ENCODE measurements at regions not wholly inside any gene's neighbourhood (a gene's known extent, or its start where the extent isn't known, plus 50 kb on each side); places are given as distances from the start of the nearest gene placed in this dataset.

DNA sequence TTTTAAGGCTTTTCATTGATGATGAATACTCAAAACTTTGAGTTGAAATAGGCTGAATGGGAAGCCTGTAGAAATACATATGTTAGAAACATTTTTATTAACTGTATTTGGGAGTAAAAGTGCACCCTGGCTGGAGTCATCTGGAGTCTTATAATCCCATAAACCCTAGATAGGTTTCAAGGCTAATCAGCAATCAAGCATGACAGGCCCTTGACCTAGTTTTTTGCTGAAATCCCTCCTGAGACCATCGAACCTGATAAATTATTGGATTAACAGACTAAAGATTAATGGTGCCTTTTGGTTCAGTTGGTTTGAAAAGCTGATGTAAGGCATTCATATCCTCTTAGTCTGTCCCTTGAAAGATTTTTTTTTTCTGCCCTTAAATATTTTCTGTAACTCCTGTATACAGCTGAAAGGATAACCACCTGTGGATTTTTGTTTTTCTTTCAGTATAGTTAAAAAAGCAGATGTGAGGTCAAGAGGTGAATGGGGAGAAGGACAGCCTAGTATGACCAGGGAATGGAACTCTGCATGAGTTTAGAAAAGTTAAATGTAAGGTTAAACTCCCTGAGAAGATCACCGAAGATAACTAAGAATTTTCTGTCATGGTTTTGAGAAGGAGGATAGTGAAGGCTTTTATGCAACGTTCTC, 69.4 kb upstream of the STXBP5L start:
- no peaks in the 10 kb centered on the region for H3K79me1 ChIP-seq (ENCODE audit: low read depth in 1 of 2, low read length in 2 of 2)
- no peak overlapping the region for H3K14ac ChIP-seq (replicated peaks; ENCODE audit: low read depth, low read length)
- dilution Hi-C loops (cut with HindIII; ENCODE audit: low sequenced_read_pairs, unreplicated experiment) (no loop called here), intact Hi-C loops (cut with micrococcal nuclease) (no loop called here), in situ Hi-C loops (cut with MboI; ENCODE audit: low sequenced_read_pairs) (no loop called here)
- H4K91ac ChIP-seq (ENCODE audit: insufficient read depth, low read depth, low read length) = no peak overlapping the region
- H2BK120ac ChIP-seq (ENCODE audit: low read depth, low read length) = no peak overlapping the region
- H3K27ac ChIP-seq (ENCODE audit: insufficient read depth, low read length) = no peak overlapping the region
- ChIA-PET POLR2A (ENCODE audit: unreplicated experiment) (no interaction called here), CTCF (no interaction called here)
- H3K9ac ChIP-seq (ENCODE audit: low read depth, low read length) = no peak overlapping the region
- H3K9me1 ChIP-seq (ENCODE audit: insufficient read depth, low read length) = no peaks in the 10 kb centered on the region
- H4K8ac ChIP-seq (ENCODE audit: low read depth in 2 of 2, low read length in 2 of 2) = no peak overlapping the region
- H4K5ac ChIP-seq (ENCODE audit: low read depth, low read length) = no peak overlapping the region
- H2AFZ ChIP-seq (replicated peaks; ENCODE audit: low read length, poor library complexity) = no peak overlapping the region
- no peak overlapping the region for H2BK20ac ChIP-seq (ENCODE audit: low read depth, low read length)
- H3K4me3 ChIP-seq (ENCODE audit: insufficient read depth, low read depth, low read length) = no peak overlapping the region
- TF ChIP-seq, protein P1, sequence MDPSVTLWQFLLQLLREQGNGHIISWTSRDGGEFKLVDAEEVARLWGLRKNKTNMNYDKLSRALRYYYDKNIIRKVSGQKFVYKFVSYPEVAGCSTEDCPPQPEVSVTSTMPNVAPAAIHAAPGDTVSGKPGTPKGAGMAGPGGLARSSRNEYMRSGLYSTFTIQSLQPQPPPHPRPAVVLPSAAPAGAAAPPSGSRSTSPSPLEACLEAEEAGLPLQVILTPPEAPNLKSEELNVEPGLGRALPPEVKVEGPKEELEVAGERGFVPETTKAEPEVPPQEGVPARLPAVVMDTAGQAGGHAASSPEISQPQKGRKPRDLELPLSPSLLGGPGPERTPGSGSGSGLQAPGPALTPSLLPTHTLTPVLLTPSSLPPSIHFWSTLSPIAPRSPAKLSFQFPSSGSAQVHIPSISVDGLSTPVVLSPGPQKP (IDR thresholded peaks at IDR 0.05; ENCODE audit: borderline replicate concordance, low read depth, low read length) = no peak
- TF ChIP-seq, protein P2, sequence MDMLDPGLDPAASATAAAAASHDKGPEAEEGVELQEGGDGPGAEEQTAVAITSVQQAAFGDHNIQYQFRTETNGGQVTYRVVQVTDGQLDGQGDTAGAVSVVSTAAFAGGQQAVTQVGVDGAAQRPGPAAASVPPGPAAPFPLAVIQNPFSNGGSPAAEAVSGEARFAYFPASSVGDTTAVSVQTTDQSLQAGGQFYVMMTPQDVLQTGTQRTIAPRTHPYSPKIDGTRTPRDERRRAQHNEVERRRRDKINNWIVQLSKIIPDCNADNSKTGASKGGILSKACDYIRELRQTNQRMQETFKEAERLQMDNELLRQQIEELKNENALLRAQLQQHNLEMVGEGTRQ (IDR thresholded peaks at IDR 0.05; ENCODE audit: low read depth, low read length) = no peak
- no peak for TF ChIP-seq CHD1 (IDR thresholded peaks at IDR 0.05; ENCODE audit: low read depth, low read length)
- no peak for TF ChIP-seq MAFK (IDR thresholded peaks at IDR 0.05; ENCODE audit: low read depth, low read length)
- TF ChIP-seq RFX5 (IDR thresholded peaks at IDR 0.05; ENCODE audit: low read depth, low read length) = no peak
- TF ChIP-seq NFE2L2 (IDR thresholded peaks at IDR 0.05; ENCODE audit: low read depth, low read length) = no peak
- TF ChIP-seq, protein P3, sequence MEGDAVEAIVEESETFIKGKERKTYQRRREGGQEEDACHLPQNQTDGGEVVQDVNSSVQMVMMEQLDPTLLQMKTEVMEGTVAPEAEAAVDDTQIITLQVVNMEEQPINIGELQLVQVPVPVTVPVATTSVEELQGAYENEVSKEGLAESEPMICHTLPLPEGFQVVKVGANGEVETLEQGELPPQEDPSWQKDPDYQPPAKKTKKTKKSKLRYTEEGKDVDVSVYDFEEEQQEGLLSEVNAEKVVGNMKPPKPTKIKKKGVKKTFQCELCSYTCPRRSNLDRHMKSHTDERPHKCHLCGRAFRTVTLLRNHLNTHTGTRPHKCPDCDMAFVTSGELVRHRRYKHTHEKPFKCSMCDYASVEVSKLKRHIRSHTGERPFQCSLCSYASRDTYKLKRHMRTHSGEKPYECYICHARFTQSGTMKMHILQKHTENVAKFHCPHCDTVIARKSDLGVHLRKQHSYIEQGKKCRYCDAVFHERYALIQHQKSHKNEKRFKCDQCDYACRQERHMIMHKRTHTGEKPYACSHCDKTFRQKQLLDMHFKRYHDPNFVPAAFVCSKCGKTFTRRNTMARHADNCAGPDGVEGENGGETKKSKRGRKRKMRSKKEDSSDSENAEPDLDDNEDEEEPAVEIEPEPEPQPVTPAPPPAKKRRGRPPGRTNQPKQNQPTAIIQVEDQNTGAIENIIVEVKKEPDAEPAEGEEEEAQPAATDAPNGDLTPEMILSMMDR (conservative IDR thresholded peaks at IDR 0.05; ENCODE audit: low read depth, low read length) = no peak
- TF ChIP-seq MXI1 (IDR thresholded peaks at IDR 0.05; ENCODE audit: borderline replicate concordance, low read depth, low read length) = no peak
- no peak for TF ChIP-seq POLR2A (IDR thresholded peaks at IDR 0.05; ENCODE audit: low read depth, low read length)
- no CpG with 5 or more reads among the region's 3 CpGs for WGBS, 2 experiments (ENCODE audit: extremely low coverage in 2 of 2, insufficient read length in 1 of 2)
- H3K56ac ChIP-seq (ENCODE audit: extremely low read depth, insufficient read depth, low read length) = no peak overlapping the region
- DNase-seq (no peak), ATAC-seq (ENCODE audit: low read depth) (no peak)
- no TSS peak for BruUV-seq (replicated peaks)
- no peak overlapping the region for H3K18ac ChIP-seq (ENCODE audit: low read depth, low read length)
- H3K4me1 ChIP-seq (ENCODE audit: control insufficient read depth, insufficient read depth, low read length) = no peaks in the 10 kb centered on the region
- H2BK15ac ChIP-seq (ENCODE audit: low read depth, low read length) = no peak overlapping the region
- no peaks in the 10 kb centered on the region for H3K36me3 ChIP-seq (ENCODE audit: control insufficient read depth, insufficient read depth, low read length)
- H2AK9ac ChIP-seq (replicated peaks; ENCODE audit: low read depth, low read length, poor library complexity) = no peak overlapping the region
- no peaks in the 10 kb centered on the region for H3K9me3 ChIP-seq (ENCODE audit: control insufficient read depth, insufficient read depth, low read length)
- no peak overlapping the region for H2AK5ac ChIP-seq (ENCODE audit: low read depth, low read length)
- no peak overlapping the region for H2BK5ac ChIP-seq (ENCODE audit: low read depth, low read length, poor library complexity, severe bottlenecking)
- no peak overlapping the region for H3K4me2 ChIP-seq (ENCODE audit: low read depth, low read length)
- H4K20me1 ChIP-seq (ENCODE audit: insufficient read depth, low read length) = no peaks in the 10 kb centered on the region
- H3K4ac ChIP-seq (ENCODE audit: low read depth, low read length) = no peak overlapping the region
- H3K23ac ChIP-seq (ENCODE audit: low read depth, low read length) = no peak overlapping the region
- no peaks in the 10 kb centered on the region for H3K27me3 ChIP-seq (ENCODE audit: control insufficient read depth, insufficient read depth, low read length)

Data from IMR-90 (cell line).